ENCODE measurements at regions not wholly inside any gene's neighbourhood (a gene's known extent, or its start where the extent isn't known, plus 50 kb on each side); places are given as distances from the start of the nearest gene placed in this dataset.
"Not testable (repeated sequence)": the region's sequence is repeated elsewhere in the genome, so short reads cannot be mapped to it uniquely, and the experiment has no call there.

DNA sequence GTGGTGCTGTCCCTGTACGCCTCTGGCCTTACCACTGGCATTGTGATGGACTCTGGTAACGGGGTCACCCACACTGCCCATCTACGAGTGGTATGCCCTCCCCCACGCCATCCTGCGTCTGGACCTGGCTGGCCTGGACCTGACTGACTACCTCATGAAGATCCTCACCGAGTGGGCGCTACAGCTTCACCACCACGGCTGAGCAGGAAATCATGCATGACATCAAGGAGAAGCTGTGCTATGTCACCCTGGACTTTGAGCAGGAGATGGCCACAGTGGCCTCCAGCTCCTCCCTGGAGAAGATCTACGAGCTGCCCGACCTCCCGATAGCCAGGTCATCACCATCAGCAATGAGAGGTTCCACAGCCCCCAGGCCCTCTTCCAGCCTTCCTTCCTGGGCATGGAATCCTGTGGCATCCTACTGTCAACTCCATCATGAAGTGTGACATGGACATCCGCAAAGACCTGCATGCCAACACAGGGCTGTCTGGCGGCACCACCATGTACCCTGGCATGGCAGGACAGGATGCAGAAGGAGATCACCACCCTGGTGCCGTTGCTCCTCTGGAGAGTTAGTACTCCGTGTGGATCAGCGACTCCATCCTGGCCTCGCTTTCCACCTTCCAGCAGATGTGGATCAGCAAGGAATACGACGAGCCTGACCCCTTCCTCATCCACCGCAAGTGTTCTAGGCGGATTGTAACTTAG is 434.2 kb upstream of the RGMB start:
- H3K4me1 ChIP-seq: no peaks in the 10 kb centered on the region
- Mint-ChIP-seq H3K27ac (ENCODE audit: unreplicated experiment) (no peak overlapping the region), H3K9me3 (ENCODE audit: unreplicated experiment) (no peaks in the 10 kb centered on the region), H3K4me1 (ENCODE audit: low read depth, unreplicated experiment) (no peaks in the 10 kb centered on the region), H3K27me3 (ENCODE audit: insufficient read depth, unreplicated experiment) (no peaks in the 10 kb centered on the region), H3K4me3 (ENCODE audit: unreplicated experiment) (no peak overlapping the region), H3K36me3 (ENCODE audit: insufficient read depth, unreplicated experiment) (no peaks in the 10 kb centered on the region)
- intact Hi-C loops (cut with micrococcal nuclease; ENCODE audit: unreplicated experiment): no loop called here
- CTCF ChIA-PET: no interaction called here
- no TSS peak for BruUV-seq (replicated peaks)
- no peak overlapping the region for H3K4me3 ChIP-seq (ENCODE audit: low read depth, low read length)
- H3K9me3 ChIP-seq: peaks cover 6% of the 10 kb centered on the region; the same call in 1 of the 2 replicates
- no peak for DNase-seq
- no peaks in the 10 kb centered on the region for H3K27me3 ChIP-seq (replicated peaks; ENCODE audit: control insufficient read depth, insufficient read depth, low read length)
- H3K36me3 ChIP-seq (ENCODE audit: control insufficient read depth, insufficient read depth, low read length): no peaks in the 10 kb centered on the region
- no peak for TF ChIP-seq CTCF (IDR thresholded peaks at IDR 0.05; ENCODE audit: insufficient read depth in 1 of 2, low read depth in 1 of 2, low read length in 1 of 2, severe bottlenecking in 1 of 2, unreplicated experiment in 1 of 2)
- POLR2A ChIA-PET: no interaction called here

DNA sequence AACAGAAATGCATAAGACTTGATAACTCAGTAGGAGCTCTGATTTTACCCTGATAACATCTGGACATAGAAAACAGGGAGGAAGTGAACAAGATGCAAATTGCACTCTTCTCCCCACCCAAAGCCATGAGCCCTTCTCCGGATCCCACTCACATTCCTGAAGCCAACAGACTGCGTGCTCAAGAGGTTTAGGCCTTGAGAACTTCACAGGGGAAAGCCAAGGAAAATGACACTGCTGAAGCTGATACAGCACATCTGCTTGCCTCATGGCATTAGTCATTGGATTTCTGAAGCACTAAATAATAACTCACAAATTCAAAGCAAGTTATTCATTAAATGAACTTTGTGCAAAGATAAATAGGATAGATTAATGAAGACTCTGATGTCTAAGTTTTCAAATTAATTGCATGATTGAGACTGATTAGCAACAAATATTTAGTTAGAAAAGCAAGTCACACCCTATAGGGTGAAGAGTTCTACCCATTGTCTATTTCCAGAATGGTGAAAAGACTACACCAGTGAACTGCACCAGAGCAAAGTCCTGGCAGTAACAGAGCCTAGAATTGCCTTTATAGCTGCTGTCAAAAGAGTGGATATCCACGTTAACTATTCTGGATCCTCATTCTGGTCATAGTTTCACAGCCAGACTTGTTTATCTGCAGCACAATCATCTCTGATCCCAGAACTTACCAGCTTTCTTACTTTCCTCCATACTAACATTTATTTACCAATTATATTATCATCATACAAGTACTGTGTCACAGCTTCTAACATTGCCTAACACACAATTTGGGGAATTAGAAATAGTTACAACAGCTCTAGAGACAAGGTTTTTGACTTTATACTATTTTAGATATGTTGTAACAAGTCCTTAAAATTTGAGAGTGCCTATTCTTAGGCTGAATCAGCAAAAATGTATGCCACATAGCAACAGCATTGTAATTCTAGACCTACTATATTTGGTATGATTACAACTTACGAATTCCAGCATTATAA is 432.1 kb upstream of the RGMB start:
- Histone ChIP-seq H3K27me3 (replicated peaks; ENCODE audit: control insufficient read depth, insufficient read depth, low read length) (no peaks in the 10 kb centered on the region), H3K4me3 (ENCODE audit: low read depth, low read length) (no peak overlapping the region), H3K9me3 (no peaks in the 10 kb centered on the region), H3K4me1 (no peaks in the 10 kb centered on the region), H3K36me3 (ENCODE audit: control insufficient read depth, insufficient read depth, low read length) (no peaks in the 10 kb centered on the region)
- Mint-ChIP-seq H3K4me1 (ENCODE audit: low read depth, unreplicated experiment) (no peaks in the 10 kb centered on the region), H3K9me3 (ENCODE audit: unreplicated experiment) (no peaks in the 10 kb centered on the region), H3K36me3 (ENCODE audit: insufficient read depth, unreplicated experiment) (no peaks in the 10 kb centered on the region), H3K27me3 (ENCODE audit: insufficient read depth, unreplicated experiment) (no peaks in the 10 kb centered on the region), H3K27ac (ENCODE audit: unreplicated experiment) (no peak overlapping the region), H3K4me3 (ENCODE audit: unreplicated experiment) (no peak overlapping the region)
- intact Hi-C loops (cut with micrococcal nuclease; ENCODE audit: unreplicated experiment): no loop called here
- DNase-seq: no peak
- ChIA-PET CTCF (no interaction called here), POLR2A (no interaction called here)
- BruUV-seq (replicated peaks): no TSS peak
- no peak for TF ChIP-seq CTCF (IDR thresholded peaks at IDR 0.05; ENCODE audit: insufficient read depth in 1 of 2, low read depth in 1 of 2, low read length in 1 of 2, severe bottlenecking in 1 of 2, unreplicated experiment in 1 of 2)

GRCh38 chr5:98342958-98343660 is 430.4 kb upstream of the RGMB start:
- H3K9me3 ChIP-seq; intact Hi-C loops (cut with micrococcal nuclease; ENCODE audit: unreplicated experiment); DNase-seq; H3K4me3 ChIP-seq (ENCODE audit: low read depth, low read length); H3K9me3 Mint-ChIP-seq (ENCODE audit: unreplicated experiment); BruUV-seq (replicated peaks); H3K27ac Mint-ChIP-seq (ENCODE audit: unreplicated experiment); CTCF ChIA-PET; H3K27me3 ChIP-seq (replicated peaks; ENCODE audit: control insufficient read depth, insufficient read depth, low read length); H3K4me3 Mint-ChIP-seq (ENCODE audit: unreplicated experiment); H3K4me1 Mint-ChIP-seq (ENCODE audit: low read depth, unreplicated experiment); H3K36me3 ChIP-seq (ENCODE audit: control insufficient read depth, insufficient read depth, low read length); H3K27me3 Mint-ChIP-seq (ENCODE audit: insufficient read depth, unreplicated experiment); POLR2A ChIA-PET; H3K4me1 ChIP-seq; H3K36me3 Mint-ChIP-seq (ENCODE audit: insufficient read depth, unreplicated experiment): not testable (repeated sequence)
